NCI-H748 treated with DMSO at 0.1 percent for 48 hours (cell line): ENCODE measurements at regions not wholly inside any gene's neighbourhood (a gene's known extent, or its start where the extent isn't known, plus 50 kb on each side); places are given as distances from the start of the nearest gene placed in this dataset.
A peak's percentile ranks its signal among the peaks of the same experiment; 100 is the strongest.

ENCODE experiments used
- DNase-seq: peaks from one replicate; lab custom pipeline; 2025; lab: John Stamatoyannopoulos, UW

DNA sequence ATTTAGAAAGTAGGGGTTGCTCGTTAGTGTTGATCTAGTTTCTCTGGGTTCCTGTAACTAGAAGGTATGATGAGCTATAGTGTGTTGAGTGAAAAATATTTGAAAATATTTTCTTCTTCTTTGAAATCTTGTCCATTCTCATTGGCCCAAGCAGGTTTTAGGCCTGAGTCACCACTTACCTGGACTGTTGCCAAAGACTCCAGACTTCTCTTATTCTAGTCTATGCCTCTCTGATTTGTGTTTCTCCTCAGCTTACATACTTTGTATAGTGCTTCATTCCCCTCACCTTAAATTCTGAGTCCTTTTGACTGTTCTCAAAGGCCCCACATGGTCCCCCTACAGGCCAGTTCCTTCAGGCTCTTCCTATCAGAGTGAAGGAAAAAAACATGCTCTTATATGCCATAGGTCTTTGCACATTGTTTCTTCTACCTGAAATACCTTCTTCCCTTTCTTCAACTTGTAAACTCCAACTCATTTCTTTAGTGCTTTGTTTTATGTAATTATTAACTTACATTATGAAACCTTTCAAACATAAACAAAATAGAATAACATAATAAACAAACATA is 258.2 kb downstream of the PPP1R2C start:
- no peak for DNase-seq

DNA sequence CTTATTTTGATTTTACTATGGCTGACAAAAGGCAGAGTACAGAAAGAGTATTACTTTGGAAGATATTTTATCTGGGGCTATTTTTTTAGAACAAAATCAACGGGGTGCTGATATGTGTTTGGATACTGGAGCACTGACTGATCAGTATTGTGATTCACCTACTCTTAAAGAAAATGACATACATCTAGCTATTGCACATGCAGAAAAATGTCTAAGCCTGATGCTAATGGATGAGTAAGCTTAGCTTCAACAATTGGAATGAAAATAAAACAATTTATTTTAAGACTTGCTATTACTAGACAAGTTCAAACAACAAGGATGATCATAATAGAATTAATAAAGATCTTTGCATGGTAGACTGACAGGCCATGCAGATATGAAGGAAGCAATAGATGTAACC is 262.0 kb downstream of the PPP1R2C start:
- DNase-seq: no peak

DNA sequence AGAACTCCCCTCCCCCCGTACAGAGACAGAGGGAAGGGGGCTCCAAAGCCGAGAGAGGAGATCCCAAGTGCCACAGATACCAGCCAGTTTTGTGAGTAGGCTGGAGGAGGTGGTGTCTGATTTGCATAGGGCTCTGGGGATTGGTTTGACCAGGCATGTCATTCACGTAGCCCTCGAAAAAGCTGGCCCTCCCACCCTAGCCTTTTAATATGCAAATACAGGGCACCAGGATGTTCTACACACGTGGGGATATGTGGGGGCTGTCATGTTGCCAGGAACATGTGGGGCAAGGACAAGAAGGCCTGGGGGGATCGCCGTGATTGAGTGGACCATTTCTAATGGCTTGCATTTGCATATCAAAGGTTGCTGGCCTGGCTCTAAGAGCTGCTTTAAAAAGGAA is 272.9 kb downstream of the PPP1R2C start:
- DNase-seq: no peak

DNA sequence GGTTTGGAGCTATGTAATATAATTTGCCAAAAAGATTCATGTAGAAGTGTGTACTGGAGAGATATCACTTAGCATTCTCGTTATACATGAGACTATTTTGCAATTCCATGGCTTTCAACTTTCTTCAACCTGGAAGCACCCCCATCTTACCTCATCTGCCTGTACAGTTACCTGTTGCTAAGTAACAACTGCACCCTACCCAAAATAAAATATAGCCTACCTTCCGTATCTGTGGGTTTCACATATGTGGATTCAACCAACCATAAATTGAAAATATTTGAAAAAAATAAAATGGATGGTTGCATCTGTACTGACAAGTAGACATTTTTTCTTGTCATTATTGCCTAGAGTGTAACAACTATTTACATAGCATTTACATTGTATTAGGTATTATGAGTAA is 278.3 kb downstream of the PPP1R2C start:
- no peak for DNase-seq

DNA sequence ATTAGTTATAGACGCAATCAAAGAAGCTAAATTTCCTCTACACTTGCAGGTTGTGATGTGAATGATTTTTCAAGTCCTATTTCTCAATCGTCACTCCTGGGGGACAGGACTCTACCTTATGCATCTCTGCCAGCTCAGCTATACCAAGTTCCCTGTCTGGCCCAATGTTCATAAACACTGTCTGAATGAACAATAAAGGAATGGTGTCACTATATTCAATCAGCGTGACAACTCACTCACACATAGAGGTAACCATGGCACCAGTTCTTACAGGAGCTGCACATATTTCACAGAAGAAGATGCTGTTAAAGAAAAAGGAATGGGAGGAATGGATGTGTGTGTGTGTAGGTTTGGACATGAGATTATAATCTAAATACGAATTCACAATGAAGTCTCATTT is 280.6 kb downstream of the PPP1R2C start:
- no peak for DNase-seq

DNA sequence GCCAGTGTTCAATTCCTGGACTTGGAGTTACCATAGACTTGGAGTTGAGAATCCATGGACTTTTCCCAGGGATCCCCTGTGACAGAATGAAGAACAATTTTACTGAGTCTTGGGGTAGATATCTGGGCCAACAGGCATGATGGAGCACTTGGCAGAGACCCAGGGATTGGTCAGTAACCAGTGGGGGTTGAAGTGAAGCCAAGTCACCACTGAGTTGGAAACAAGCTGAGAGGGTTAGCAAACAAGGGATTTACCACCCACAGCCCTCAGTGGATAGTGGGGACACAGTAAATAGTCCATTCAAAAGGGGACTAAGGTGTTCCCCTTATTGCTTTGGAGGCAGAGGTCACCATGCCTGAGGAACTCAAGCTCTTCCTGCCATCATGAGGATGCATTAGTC is 281.7 kb downstream of the PPP1R2C start:
- no peak for DNase-seq

DNA sequence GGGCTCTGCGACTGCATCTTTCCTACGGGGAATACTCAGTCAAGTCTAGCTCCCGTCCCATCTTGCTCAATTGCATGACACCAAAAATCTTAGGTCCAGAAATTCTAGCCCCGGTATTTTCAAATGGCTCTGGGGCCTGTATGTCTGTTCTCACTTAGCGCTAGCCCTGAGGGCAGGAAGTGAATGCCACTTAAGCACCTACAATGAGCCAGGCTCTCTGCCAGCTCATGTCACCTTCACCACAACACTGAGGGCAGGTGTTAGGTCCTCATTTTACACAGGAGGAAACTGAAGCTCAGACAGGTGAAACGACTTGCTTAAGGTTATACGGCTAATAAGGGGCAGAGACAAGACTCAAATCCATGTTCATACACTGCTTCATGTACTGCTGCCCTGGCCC is 282.8 kb downstream of the PPP1R2C start:
- peak; percentile 21 for DNase-seq

DNA sequence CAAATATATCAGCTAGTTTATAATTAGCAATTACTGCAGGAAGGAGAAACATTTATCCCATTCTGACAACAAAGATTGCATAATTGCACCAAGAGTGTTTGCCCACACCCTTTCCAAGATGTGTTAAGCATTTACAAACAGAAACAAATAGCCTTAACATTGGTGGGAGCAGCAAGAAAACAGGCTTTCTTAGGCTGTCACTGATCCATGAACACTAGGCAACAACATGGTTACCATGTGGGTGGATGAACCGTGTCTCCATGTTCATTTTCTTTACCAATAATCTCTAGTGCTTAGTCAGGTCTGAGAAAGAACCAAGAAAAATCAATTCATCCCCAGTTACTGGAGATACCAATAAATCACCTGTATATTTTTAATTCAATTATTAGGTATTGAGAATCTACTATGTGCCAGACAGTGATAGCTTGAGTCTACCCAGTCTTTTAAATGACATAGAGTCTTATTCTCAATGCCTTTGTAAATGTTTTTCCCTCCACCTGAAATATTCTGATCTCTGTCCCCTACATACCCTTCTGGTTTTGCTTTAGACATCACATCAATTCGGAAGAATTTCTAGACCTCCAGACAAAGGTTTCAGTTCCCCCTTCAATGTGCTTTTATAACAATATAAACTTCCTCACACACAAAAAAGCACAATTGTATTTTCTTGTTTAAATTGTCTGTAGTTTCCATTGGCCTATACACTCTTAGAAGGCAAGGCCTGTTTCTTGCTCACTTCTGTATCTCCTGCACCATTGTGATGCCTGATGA is 286.6 kb downstream of the PPP1R2C start:
- DNase-seq: no peak

DNA sequence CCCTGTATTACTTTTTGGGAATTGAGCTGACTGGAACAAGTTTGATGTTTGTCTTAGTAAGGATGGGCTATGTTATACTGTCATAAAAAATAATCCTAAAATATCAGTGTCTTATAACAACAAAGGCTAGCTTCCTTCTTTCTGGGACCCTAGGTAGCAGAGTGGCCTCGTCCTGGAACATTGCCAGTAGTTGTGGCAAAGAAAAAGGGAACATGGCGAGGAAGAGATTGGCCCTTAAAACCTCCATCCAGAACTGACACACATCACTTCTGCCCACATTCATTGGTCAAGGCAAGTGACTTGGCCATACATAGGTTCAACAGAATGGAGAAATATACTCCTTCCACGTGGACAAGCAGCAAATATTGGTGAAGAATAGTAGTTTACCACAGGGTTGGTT is 287.9 kb downstream of the PPP1R2C start:
- DNase-seq: no peak

DNA sequence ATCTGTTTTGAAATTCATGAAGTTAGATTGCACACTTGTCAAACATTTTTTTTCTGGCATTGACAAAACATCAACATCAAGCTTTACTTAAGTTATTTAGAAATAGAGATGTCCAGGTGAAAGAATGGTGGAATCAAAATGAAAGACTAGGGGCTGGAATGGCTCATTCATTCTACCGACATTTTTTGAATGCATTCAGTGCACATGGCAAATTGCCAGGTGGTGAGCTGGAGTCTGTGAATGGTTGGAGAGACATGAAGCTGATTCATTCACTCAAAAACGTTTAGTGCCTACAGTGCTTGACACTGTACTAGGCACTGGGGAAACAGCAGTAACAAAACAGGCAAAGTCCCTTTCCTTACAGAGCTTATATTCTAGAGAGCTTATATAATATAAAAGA is 292.4 kb downstream of the PPP1R2C start:
- DNase-seq: no peak

DNA sequence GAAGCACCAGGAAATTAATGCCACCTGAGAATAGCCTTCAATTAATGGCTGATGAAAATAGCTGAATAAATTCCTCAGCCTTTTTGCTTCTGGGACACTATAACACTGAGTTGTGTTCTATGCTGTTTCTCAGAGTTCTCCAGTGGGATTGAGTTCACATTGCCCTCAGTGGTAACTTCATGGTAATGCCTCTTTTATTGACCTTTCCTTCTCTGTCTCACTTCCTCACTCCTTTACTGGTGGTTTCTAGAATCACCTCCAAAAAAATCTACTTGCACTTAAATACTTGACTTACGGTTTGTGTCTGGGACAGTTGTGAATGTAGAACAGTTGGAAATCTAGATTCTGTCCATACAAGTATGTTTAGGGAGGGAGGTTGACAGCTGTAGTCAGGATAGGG is 293.7 kb downstream of the PPP1R2C start:
- DNase-seq: no peak

DNA sequence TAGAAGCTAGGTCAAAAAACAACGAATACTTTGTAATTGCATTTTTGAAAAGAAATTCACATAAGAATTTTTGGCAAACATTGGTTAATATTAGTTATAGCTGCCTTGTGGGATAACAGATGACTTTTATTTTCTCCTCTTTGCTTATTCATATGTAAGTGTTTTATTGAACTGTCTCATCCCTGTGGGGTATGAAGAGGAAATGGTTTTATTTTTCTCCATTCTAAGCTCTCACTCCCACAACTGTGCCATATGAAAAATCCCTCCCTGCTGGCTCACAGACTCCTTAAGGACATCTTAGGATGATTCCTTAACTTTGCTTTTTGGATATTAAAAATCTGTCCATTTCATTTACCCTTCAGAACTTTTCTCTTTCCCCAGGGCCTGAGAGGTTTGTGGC is 300.6 kb downstream of the PPP1R2C start:
- no peak for DNase-seq

DNA sequence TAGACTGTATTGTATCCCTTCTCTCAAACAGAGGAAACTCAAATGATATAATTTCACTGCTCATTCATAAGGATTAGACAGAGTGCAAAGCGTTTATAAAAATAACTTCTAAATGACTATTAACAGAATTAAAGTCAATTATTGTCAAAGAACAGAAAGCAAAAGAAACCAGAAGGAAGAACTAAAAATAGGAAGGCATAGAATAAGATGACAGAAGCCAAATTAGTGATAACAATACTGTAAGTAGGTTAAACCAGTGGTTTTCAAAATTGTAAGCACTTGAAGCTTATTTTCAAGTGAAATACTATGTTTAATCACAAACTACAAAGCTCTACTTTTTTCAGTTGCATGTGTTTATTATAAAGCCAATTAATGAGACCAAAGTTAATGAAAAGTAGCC is 305.2 kb downstream of the PPP1R2C start:
- DNase-seq: no peak

DNA sequence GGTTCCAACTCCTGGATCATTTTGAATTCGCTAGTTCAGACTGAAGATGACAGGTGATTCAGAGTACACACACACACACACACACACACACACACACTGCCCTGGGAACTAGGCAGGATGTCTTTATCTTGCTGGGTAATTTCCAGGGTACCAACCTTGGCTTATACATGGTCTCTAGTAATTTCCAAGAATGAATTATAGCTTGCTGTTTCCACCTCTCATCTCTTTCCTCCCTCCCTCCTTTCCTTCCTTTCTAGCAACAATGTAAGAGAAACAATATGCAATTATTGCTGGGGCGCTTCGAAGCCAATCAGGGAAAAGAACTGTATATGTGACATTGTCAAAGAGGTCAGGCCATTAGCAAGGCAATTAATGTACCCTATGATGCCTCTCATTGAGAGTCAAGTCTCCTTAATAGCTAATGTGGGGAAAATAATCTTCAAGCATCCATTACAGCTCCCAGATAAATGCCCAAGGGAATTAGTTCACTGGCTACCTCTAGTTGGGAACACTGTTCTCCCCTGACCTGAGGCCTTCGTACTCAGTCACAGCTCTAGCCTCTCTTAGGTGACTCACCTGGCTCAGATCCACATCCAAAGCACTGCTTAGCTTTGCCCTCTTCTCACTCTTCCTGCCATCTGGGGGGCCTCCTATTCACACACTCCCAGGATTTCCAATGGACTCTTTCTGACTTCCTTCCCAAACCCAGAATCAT is 311.5 kb downstream of the PPP1R2C start:
- DNase-seq: no peak

DNA sequence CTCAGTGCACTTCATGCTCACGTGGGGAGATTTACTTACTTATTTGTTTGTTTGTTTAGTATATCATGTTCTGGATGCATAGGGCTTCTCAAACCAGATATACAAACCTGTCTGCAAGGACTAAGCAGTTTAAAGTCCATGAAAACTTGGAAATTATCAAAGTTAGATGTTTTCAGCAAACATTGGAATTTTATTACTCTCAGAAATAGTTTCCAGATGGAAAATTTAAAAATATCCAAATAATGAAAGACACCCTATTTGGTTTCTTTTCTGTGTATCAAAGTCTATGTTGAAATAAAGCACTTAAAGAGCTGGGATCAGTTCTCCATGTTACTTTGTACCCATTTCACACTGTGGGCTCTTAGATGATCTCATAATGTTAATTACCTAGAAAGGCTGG is 312.1 kb downstream of the PPP1R2C start:
- DNase-seq: no peak

DNA sequence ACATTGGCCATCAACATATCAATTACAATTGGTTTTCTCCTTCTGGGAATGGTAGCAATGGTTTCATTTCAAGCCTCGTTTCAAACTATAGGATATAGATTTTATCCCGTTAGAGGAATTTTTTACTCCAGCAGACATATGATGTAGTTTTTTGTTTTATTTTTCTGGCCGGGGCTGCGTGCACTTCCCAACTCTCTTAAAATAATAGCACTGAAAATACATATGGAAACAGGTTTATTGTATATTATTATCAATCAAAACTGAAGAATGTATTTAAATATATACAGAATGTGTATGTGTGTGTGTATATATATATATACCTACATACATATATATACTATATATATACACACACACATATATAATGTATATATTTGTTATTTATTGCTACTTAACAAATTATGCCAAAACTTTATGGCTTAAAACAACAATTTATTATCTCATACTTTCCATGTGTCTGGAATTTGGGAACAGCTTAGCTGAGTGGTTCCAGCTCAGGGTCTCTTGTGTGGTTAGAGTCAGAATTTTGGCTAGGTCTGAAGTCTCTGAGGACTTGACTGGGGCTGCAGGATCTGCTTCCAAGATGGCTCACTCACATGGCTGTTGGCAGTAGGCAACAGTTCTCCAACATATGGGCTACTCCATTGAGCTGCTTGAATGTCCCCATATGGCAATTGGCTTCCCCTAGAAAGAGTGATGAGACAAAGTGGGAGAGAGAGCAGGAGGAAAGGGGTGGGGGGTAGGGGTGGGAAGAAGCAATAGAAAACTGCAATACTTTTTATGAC is 314.1 kb downstream of the PPP1R2C start:
- DNase-seq: no peak

DNA sequence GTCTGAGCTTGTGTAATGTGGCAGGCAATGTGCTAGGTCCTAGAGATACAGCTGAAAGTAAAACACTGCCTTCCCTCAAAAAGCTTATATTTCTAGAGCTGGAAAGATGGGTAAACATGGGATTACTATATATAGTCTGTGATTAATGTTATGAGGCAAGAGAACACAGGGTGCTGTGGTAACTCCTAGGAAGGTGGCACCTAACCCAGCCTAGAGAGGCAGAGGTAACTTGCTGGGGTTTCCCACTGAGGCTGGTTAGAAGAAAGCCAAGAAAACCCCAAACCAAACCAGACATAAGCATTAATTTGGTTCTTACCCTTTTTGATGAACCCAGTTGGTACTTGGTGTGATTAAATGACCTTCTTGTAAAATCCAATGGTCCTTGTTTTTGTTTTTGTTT is 315.0 kb downstream of the PPP1R2C start:
- DNase-seq: no peak

DNA sequence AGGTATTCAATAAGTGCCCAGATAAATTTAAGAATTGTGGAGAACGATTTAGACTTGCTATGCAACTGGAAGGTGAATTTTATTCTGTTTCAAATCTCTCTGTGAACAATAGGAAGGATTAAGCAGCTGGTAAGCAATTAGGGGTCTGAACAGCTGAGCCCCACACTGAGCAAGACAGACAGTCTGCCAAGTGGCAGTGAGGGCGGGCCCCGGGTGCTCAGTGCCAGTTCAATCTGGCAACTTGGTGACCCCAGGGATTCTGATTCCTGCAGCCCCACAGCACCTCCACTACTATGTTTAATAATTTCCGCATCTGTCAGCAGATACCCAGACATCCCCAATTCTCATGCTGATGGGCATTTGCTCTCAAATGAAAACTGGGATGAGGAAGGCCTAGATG is 317.3 kb downstream of the PPP1R2C start:
- no peak for DNase-seq

DNA sequence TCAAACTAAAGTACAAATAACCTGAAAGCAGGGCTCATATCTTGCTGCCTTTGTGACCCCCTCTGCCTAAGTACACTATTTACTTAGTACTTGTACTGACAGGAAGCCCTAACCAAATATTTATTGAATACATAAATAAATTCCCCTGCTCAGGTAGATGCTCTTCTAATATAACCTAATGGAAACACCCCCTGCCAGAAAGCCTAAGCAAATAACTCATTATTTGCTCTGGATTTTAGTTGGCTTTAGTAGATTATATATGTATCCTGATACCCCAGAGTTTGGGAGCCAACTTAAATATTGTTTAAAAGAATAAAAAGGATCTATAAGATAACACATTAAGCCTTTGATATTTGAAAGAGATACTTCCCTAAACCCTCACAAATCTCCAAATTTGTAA is 318.2 kb downstream of the PPP1R2C start:
- peak; percentile 48 for DNase-seq

DNA sequence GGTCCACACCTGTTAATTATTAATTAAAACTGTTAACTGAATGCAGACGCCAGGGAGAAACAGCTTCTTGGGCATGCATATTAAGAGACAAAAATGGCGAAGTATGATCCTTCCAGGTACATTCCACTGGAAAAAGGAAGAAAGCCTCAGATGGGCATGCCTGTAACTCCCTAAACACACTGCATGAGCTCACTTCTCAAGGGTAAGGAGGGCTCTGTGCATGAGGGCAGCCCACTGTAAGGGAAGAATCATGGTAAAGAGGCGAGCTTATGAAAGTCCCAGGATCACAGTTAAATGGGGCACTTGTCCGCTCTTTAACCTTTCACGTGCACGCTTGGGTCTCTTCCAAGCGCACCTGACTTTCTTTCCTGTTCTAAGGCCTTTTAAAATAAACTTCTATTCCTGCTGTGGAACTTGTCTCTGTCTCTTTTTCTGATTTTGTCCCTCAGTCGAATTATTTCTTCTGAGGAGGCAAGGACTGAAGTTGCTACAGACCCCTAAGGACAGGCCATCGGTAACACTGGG is 321.7 kb downstream of the PPP1R2C start:
- DNase-seq: no peak

DNA sequence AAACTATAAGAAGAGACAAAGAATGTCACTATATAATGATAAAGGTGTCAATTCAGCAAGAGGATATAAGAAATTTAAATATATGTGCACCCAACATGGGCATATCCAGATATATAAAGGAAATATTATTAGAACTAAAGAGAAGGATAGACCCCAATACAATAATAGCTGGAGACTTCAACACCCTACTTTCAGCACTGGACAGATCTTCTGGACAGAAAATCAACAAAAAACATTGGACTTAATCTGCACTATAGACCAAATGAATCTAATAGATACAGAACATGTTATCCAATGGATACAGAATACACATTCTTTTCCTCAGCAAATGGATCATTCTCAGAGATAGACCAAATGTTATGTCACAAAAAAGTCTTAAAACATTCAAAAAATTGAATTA is 327.7 kb downstream of the PPP1R2C start:
- DNase-seq: no peak

DNA sequence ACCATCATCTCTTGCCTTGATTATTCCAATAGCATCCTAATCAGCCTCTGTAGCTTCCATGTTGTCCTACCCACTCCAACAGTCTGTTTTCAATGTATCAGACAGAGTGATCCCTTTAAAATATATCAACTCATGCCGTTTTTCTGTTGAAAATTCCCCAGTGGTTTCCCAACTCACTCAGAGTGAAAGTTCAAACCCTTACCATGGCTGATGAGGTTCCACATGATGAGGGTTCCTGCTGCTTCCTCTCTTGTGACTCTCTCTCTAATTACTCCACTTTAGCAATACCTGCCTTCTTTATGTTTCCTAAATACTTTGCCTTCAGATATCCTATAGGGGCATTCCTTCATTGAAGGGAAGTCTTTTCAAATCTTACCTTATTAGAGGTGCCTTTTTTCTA is 334.7 kb downstream of the PPP1R2C start:
- no peak for DNase-seq
